Peyer's patch (tissue), 4 donors: ENCODE measurements at regions not wholly inside any gene's neighbourhood (a gene's known extent, or its start where the extent isn't known, plus 50 kb on each side); places are given as distances from the start of the nearest gene placed in this dataset.

Experiments used
- POLR2A ChIP-seq, 2 donors: fragments of 450-650 bp; IDR thresholded peaks; one replicate each; pipeline ENCODE4 v1.5.1; 2017; ENCODE audit warnings: antibody characterized with exemption in 2 of 2, mild to moderate bottlenecking in 2 of 2, moderate library complexity in 2 of 2
- TF ChIP-seq, protein P1 (sequence below), 6 experiments: fragments of 450-650 bp in 4 of 6; fragments of 200-600 bp in 2 of 6; sonication (generic) in 1 of 6; IDR thresholded peaks; one replicate each; pipeline ENCODE4 v1.5.1; 2017 to 2019; ENCODE audit warnings: antibody characterized with exemption in 6 of 6, mild to moderate bottlenecking in 3 of 6, moderate library complexity in 1 of 6

DNA sequence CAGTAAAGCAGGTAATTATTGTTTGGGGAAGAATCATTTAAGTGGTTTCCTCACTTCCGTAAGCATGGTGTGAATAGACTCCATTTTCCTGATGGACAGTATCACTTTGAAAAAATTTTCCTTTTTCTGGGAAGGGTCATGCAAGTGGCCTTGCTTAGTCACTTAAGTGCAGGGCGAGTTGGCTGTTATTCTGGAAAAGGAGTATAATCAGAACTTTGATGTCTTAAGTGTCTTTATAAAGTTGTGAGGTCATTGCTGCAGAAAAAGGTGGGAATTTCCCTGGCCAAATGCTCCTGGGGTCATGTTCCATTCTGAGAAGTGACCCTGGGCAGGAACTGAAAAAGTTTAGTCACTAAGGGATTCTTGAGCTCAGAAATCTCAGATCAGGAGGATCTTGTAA lies 146.1 kb upstream of the OTUD4 start:
- TF ChIP-seq, protein P1, sequence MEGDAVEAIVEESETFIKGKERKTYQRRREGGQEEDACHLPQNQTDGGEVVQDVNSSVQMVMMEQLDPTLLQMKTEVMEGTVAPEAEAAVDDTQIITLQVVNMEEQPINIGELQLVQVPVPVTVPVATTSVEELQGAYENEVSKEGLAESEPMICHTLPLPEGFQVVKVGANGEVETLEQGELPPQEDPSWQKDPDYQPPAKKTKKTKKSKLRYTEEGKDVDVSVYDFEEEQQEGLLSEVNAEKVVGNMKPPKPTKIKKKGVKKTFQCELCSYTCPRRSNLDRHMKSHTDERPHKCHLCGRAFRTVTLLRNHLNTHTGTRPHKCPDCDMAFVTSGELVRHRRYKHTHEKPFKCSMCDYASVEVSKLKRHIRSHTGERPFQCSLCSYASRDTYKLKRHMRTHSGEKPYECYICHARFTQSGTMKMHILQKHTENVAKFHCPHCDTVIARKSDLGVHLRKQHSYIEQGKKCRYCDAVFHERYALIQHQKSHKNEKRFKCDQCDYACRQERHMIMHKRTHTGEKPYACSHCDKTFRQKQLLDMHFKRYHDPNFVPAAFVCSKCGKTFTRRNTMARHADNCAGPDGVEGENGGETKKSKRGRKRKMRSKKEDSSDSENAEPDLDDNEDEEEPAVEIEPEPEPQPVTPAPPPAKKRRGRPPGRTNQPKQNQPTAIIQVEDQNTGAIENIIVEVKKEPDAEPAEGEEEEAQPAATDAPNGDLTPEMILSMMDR (IDR thresholded peaks at IDR 0.05) = no peak
- TF ChIP-seq POLR2A (IDR thresholded peaks at IDR 0.05) = no peak
